ENCODE measurements at regions not wholly inside any gene's neighbourhood (a gene's known extent, or its start where the extent isn't known, plus 50 kb on each side); places are given as distances from the start of the nearest gene placed in this dataset.

- H3K27ac ChIP-seq (ENCODE audit: low read depth in 2 of 2, low read length in 1 of 2): no peak overlapping the region
- H3K4me3 ChIP-seq (ENCODE audit: low read depth in 1 of 2, low read length in 2 of 2): no peak overlapping the region
- H3K36me3 ChIP-seq (ENCODE audit: control insufficient read depth in 2 of 2, insufficient read depth in 2 of 2, low read length in 1 of 2): no peaks in the 10 kb centered on the region
- WGBS, 2 donors: 38 to 49% methylated on average over 2 of the region's 2 CpGs
- H3K27me3 ChIP-seq (ENCODE audit: control insufficient read depth in 1 of 2, insufficient read depth in 2 of 2, low read length in 2 of 2): no peaks in the 10 kb centered on the region
- peaks cover 0 to 6% of the 10 kb centered on the region in 2 donors for H3K9me3 ChIP-seq (ENCODE audit: control insufficient read depth in 2 of 2, insufficient read depth in 1 of 2, low read depth in 1 of 2, low read length in 1 of 2)
- H3K4me1 ChIP-seq (ENCODE audit: control insufficient read depth in 2 of 2, insufficient read depth in 2 of 2, low read length in 1 of 2): no peaks in the 10 kb centered on the region
These were observed 142.2 kb downstream of the HS3ST1 start for GRCh38 chr4:11286533-11286932.

DNA sequence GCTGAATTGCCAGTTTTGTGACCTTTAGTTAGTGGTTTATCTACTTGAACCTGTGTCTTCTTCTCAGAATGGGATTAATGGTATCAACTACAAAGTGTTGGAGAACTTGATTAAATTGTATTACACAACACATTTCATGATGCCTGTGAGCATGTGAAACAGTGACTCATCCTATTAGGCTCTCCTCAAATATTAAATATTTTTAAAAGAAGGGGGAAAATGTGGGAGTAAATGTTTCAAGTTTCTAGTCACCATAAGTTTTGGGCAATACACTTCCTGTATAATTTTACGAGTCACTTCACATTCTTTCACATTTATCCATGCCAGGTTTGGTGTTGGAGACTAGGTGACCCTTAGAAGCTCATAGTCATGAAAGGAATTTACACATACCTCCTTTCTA lies 147.0 kb downstream of the HS3ST1 start:
- H3K36me3 ChIP-seq (ENCODE audit: control insufficient read depth in 2 of 2, insufficient read depth in 2 of 2, low read length in 1 of 2): no peaks in the 10 kb centered on the region
- peaks cover 2 to 6% of the 10 kb centered on the region in 2 donors for H3K9me3 ChIP-seq (ENCODE audit: control insufficient read depth in 2 of 2, insufficient read depth in 1 of 2, low read depth in 1 of 2, low read length in 1 of 2)
- no peaks in the 10 kb centered on the region for H3K27me3 ChIP-seq (ENCODE audit: control insufficient read depth in 1 of 2, insufficient read depth in 2 of 2, low read length in 2 of 2)
- H3K4me3 ChIP-seq (ENCODE audit: low read depth in 1 of 2, low read length in 2 of 2): no peak overlapping the region
- H3K27ac ChIP-seq (ENCODE audit: low read depth in 2 of 2, low read length in 1 of 2): no peak overlapping the region
- H3K4me1 ChIP-seq (ENCODE audit: control insufficient read depth in 2 of 2, insufficient read depth in 2 of 2, low read length in 1 of 2): no peaks in the 10 kb centered on the region
- WGBS, 2 donors: 70% methylated on average over 1 of the region's 1 CpG

DNA sequence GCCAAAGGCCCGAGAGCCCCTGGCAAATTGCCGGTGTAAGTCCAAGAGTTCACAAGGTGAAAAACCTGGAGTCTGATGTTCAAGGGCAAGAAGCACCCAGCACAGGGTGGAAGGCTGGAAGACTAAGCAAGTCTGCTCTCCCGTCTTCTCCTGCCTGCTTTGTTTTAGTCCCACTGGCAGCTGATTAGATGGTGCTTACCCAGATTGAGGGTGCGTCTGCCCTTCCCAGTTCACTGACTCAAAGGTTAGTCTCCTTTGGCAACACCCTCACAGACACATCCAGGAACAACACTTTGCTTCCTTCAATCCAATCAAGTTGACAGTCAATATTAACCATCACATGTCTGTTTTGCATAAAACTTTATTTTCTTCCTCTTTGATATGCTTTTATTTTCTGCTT lies 157.4 kb downstream of the HS3ST1 start:
- no peaks in the 10 kb centered on the region for H3K27me3 ChIP-seq (ENCODE audit: control insufficient read depth in 1 of 2, insufficient read depth in 2 of 2, low read length in 2 of 2)
- H3K4me3 ChIP-seq (ENCODE audit: low read depth in 1 of 2, low read length in 2 of 2): no peak overlapping the region
- H3K4me1 ChIP-seq (ENCODE audit: control insufficient read depth in 2 of 2, insufficient read depth in 2 of 2, low read length in 1 of 2): no peaks in the 10 kb centered on the region
- H3K36me3 ChIP-seq (ENCODE audit: control insufficient read depth in 2 of 2, insufficient read depth in 2 of 2, low read length in 1 of 2): no peaks in the 10 kb centered on the region
- peaks cover 0 to 2% of the 10 kb centered on the region in 2 donors for H3K9me3 ChIP-seq (ENCODE audit: control insufficient read depth in 2 of 2, insufficient read depth in 1 of 2, low read depth in 1 of 2, low read length in 1 of 2)
- whole genome bisulfite sequencing, 2 donors: 70 to 78% methylated on average over 4 of the region's 4 CpGs
- no peak overlapping the region for H3K27ac ChIP-seq (ENCODE audit: low read depth in 2 of 2, low read length in 1 of 2)

GRCh38 chr4:11268149-11268548 lies 160.5 kb downstream of the HS3ST1 start:
- no peak overlapping the region for H3K4me3 ChIP-seq (ENCODE audit: low read depth in 1 of 2, low read length in 2 of 2)
- 57 to 74% methylated on average over 2 of the region's 2 CpGs for WGBS, 2 donors

GRCh38 chr4:11264841-11265240 lies 163.9 kb downstream of the HS3ST1 start:
- no peaks in the 10 kb centered on the region for H3K27me3 ChIP-seq (ENCODE audit: control insufficient read depth in 1 of 2, insufficient read depth in 2 of 2, low read length in 2 of 2)
- H3K4me1 ChIP-seq (ENCODE audit: control insufficient read depth in 2 of 2, insufficient read depth in 2 of 2, low read length in 1 of 2): no peaks in the 10 kb centered on the region
- WGBS, 2 donors: 55 to 69% methylated on average over 1 of the region's 1 CpG
- peaks cover 0 to 2% of the 10 kb centered on the region in 2 donors for H3K9me3 ChIP-seq (ENCODE audit: control insufficient read depth in 2 of 2, insufficient read depth in 1 of 2, low read depth in 1 of 2, low read length in 1 of 2)
- no peak overlapping the region for H3K4me3 ChIP-seq (ENCODE audit: low read depth in 1 of 2, low read length in 2 of 2)
- H3K36me3 ChIP-seq (ENCODE audit: control insufficient read depth in 2 of 2, insufficient read depth in 2 of 2, low read length in 1 of 2): no peaks in the 10 kb centered on the region
- no peak overlapping the region for H3K27ac ChIP-seq (ENCODE audit: low read depth in 2 of 2, low read length in 1 of 2)

More at GRCh38 chr4:11268149-11268548, 160.5 kb downstream of the HS3ST1 start:
- Histone ChIP-seq H3K9me3 (ENCODE audit: control insufficient read depth in 2 of 2, insufficient read depth in 1 of 2, low read depth in 1 of 2, low read length in 1 of 2) (peaks cover 0 to 2% of the 10 kb centered on the region in 2 donors), H3K27ac (ENCODE audit: low read depth in 2 of 2, low read length in 1 of 2) (no peak overlapping the region), H3K27me3 (ENCODE audit: control insufficient read depth in 1 of 2, insufficient read depth in 2 of 2, low read length in 2 of 2) (no peaks in the 10 kb centered on the region), H3K36me3 (ENCODE audit: control insufficient read depth in 2 of 2, insufficient read depth in 2 of 2, low read length in 1 of 2) (no peaks in the 10 kb centered on the region), H3K4me1 (ENCODE audit: control insufficient read depth in 2 of 2, insufficient read depth in 2 of 2, low read length in 1 of 2) (no peaks in the 10 kb centered on the region)

DNA sequence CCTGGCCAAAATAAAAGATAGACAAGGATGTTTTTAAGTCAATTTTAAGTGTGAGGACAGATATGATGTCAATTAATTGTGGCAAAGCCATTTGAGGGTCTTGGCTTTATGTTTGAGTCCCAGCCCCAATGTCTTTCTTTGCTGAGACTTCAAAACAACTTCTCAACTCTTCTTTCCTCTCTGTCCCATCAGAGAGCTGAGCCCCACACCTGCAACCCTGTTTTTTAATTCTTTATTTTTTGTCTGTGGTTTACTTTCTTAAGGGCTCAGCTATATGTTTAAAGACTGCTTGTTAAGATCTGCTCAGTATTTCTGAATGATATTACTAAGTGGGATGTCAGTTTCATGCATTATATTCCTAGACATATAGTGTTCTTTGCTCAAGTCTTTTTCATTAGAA lies 164.3 kb downstream of the HS3ST1 start:
- Histone ChIP-seq H3K4me1 (ENCODE audit: control insufficient read depth in 2 of 2, insufficient read depth in 2 of 2, low read length in 1 of 2) (no peaks in the 10 kb centered on the region), H3K4me3 (ENCODE audit: low read depth in 1 of 2, low read length in 2 of 2) (no peak overlapping the region), H3K27me3 (ENCODE audit: control insufficient read depth in 1 of 2, insufficient read depth in 2 of 2, low read length in 2 of 2) (no peaks in the 10 kb centered on the region), H3K9me3 (ENCODE audit: control insufficient read depth in 2 of 2, insufficient read depth in 1 of 2, low read depth in 1 of 2, low read length in 1 of 2) (no peaks in the 10 kb centered on the region), H3K36me3 (ENCODE audit: control insufficient read depth in 2 of 2, insufficient read depth in 2 of 2, low read length in 1 of 2) (no peaks in the 10 kb centered on the region), H3K27ac (ENCODE audit: low read depth in 2 of 2, low read length in 1 of 2) (no peak overlapping the region)

GRCh38 chr4:11263208-11263607 lies 165.5 kb downstream of the HS3ST1 start:
- no peaks in the 10 kb centered on the region for H3K9me3 ChIP-seq (ENCODE audit: control insufficient read depth in 2 of 2, insufficient read depth in 1 of 2, low read depth in 1 of 2, low read length in 1 of 2)
- no peaks in the 10 kb centered on the region for H3K4me1 ChIP-seq (ENCODE audit: control insufficient read depth in 2 of 2, insufficient read depth in 2 of 2, low read length in 1 of 2)
- WGBS, 2 donors: 39 to 76% methylated on average over 1 of the region's 1 CpG

GRCh38 chr4:11261066-11261850 lies 167.4 kb downstream of the HS3ST1 start:
- no peak overlapping the region for H3K4me3 ChIP-seq (ENCODE audit: low read depth in 1 of 2, low read length in 2 of 2)
- H3K27me3 ChIP-seq (ENCODE audit: control insufficient read depth in 1 of 2, insufficient read depth in 2 of 2, low read length in 2 of 2): no peaks in the 10 kb centered on the region
- H3K4me1 ChIP-seq (ENCODE audit: control insufficient read depth in 2 of 2, insufficient read depth in 2 of 2, low read length in 1 of 2): no peaks in the 10 kb centered on the region
- 91 to 94% methylated on average over 7 of the region's 7 CpGs for WGBS, 2 donors
- no peak overlapping the region for H3K27ac ChIP-seq (ENCODE audit: low read depth in 2 of 2, low read length in 1 of 2)
- no peaks in the 10 kb centered on the region for H3K9me3 ChIP-seq (ENCODE audit: control insufficient read depth in 2 of 2, insufficient read depth in 1 of 2, low read depth in 1 of 2, low read length in 1 of 2)
- H3K36me3 ChIP-seq (ENCODE audit: control insufficient read depth in 2 of 2, insufficient read depth in 2 of 2, low read length in 1 of 2): no peaks in the 10 kb centered on the region

More at GRCh38 chr4:11263208-11263607, 165.5 kb downstream of the HS3ST1 start:
- no peak overlapping the region for H3K27ac ChIP-seq (ENCODE audit: low read depth in 2 of 2, low read length in 1 of 2)
- H3K4me3 ChIP-seq (ENCODE audit: low read depth in 1 of 2, low read length in 2 of 2): no peak overlapping the region
- no peaks in the 10 kb centered on the region for H3K27me3 ChIP-seq (ENCODE audit: control insufficient read depth in 1 of 2, insufficient read depth in 2 of 2, low read length in 2 of 2)
- H3K36me3 ChIP-seq (ENCODE audit: control insufficient read depth in 2 of 2, insufficient read depth in 2 of 2, low read length in 1 of 2): no peaks in the 10 kb centered on the region

- 71 to 76% methylated on average over 2 of the region's 2 CpGs for WGBS, 2 donors
- Histone ChIP-seq H3K27me3 (ENCODE audit: control insufficient read depth in 1 of 2, insufficient read depth in 2 of 2, low read length in 2 of 2) (no peaks in the 10 kb centered on the region), H3K27ac (ENCODE audit: low read depth in 2 of 2, low read length in 1 of 2) (no peak overlapping the region), H3K36me3 (ENCODE audit: control insufficient read depth in 2 of 2, insufficient read depth in 2 of 2, low read length in 1 of 2) (no peaks in the 10 kb centered on the region), H3K9me3 (ENCODE audit: control insufficient read depth in 2 of 2, insufficient read depth in 1 of 2, low read depth in 1 of 2, low read length in 1 of 2) (no peaks in the 10 kb centered on the region), H3K4me3 (ENCODE audit: low read depth in 1 of 2, low read length in 2 of 2) (no peak overlapping the region), H3K4me1 (ENCODE audit: control insufficient read depth in 2 of 2, insufficient read depth in 2 of 2, low read length in 1 of 2) (no peaks in the 10 kb centered on the region)
These were observed 168.9 kb downstream of the HS3ST1 start for GRCh38 chr4:11259837-11260236.

DNA sequence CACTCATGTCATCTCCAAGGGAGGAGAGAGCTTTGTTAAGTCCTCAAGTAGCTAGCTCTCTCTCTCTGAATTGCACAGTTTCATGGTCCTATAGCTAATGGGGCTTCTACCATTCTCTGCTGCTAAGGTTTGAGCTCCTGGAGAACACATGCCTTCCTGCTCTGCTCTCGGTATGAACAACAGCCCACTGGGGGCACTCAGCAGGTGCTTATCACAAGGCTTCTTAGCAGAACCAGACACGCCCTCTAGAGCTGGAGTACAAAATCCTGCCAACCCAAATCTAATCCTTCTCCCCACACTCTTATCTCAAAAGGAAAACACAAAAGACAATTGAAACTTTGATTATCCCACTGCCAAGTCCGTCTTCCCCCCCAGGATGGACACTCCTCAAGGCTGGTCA lies 176.5 kb downstream of the HS3ST1 start:
- no peaks in the 10 kb centered on the region for H3K9me3 ChIP-seq (ENCODE audit: control insufficient read depth in 2 of 2, insufficient read depth in 1 of 2, low read depth in 1 of 2, low read length in 1 of 2)
- WGBS, 2 donors: 61 to 72% methylated on average over 3 of the region's 3 CpGs
- H3K27ac ChIP-seq (ENCODE audit: low read depth in 2 of 2, low read length in 1 of 2): no peak overlapping the region
- H3K36me3 ChIP-seq (ENCODE audit: control insufficient read depth in 2 of 2, insufficient read depth in 2 of 2, low read length in 1 of 2): no peaks in the 10 kb centered on the region
- no peak overlapping the region for H3K4me3 ChIP-seq (ENCODE audit: low read depth in 1 of 2, low read length in 2 of 2)
- no peaks in the 10 kb centered on the region for H3K27me3 ChIP-seq (ENCODE audit: control insufficient read depth in 1 of 2, insufficient read depth in 2 of 2, low read length in 2 of 2)
- H3K4me1 ChIP-seq (ENCODE audit: control insufficient read depth in 2 of 2, insufficient read depth in 2 of 2, low read length in 1 of 2): no peaks in the 10 kb centered on the region

All from esophagus (tissue), 2 donors.